GM19372 (cell line): ENCODE measurements at regions not wholly inside any gene's neighbourhood (a gene's known extent, or its start where the extent isn't known, plus 50 kb on each side); places are given as distances from the start of the nearest gene placed in this dataset.

Source experiments
- ATAC-seq: cut with Tn5 transposase; IDR thresholded peaks from one replicate; pipeline ENCODE4 v1.9.1; 2021; ENCODE audit warnings: mild to moderate bottlenecking, low read depth, moderate library complexity; ENCODE audit not compliant: unreplicated experiment

DNA sequence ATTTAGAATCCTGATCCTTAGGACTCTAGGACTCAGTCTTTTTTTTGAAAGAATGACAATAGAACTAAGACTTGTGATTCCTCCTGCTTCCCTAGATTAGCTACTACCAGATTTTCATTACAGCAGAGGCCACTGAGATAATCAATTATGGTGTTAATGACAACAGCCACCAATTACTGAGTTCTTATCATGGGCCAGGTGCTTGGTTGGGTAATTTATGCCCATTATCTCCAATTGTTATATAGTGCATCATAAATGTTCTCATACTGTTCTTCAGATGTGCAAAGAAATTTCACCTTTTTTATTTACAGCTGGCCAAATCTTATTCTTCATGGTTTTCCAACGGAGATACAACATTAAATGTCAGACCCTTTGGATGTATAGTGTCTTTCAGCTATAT lies 162.9 kb upstream of the CMC1 start:
- ATAC-seq, result no peak

DNA sequence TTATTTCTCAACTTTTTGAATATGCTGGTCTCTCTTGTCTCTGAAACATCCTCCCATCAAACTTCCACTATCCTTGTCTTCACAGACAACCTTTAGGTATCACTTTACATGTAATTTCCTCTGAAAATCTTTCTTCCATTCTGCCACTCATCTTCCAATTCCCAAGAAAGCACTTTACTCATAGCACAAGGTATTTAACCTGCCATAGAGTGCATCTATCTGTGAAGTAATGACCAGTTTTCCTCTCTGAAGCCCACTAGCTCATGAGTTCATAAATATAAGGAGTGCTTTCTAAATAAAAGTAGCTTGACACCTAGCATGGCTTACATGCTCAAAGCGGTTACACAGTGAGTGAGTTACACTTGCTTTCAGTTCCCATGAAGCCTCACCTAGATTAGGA lies 160.7 kb upstream of the CMC1 start:
- no peak for ATAC-seq

DNA sequence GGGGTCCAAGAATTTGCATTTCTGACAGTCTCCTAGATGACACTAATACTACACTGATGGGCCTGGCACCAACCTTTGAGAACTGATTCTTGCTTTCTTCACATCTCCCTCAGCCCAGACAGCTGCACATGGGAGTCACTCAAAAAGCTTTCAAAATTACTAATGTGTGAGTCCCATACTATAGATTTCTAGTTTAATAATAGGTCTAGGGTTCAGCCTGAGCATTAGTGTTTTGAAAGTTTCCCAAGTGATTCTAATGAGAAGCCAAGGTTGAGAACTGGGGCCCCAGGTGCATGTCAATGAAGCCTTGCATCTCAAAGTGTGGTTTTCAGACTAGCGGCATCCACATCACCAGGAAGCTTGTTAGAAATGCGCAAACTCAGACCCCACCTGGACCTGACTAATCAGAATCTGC lies 159.9 kb upstream of the CMC1 start:
- ATAC-seq, result no peak

DNA sequence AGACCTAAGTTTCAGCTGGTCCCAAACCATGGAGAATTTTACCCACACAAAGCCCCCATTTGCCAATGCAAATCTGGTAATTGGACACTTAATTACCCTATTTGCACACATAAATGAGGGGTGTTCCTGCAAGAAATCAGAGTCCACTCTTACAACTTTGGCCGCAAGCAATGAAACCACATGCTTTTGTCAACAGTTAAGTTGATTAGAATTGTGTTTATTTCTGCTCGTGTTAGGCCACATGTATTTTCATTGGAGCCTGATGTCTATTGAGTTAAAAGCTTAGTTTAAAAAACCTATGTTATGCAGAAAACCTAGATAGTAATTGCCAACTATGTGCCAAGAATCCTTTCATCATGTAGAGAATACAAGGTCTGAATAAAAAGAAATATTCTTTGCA lies 153.8 kb upstream of the CMC1 start:
- ATAC-seq, result no peak

DNA sequence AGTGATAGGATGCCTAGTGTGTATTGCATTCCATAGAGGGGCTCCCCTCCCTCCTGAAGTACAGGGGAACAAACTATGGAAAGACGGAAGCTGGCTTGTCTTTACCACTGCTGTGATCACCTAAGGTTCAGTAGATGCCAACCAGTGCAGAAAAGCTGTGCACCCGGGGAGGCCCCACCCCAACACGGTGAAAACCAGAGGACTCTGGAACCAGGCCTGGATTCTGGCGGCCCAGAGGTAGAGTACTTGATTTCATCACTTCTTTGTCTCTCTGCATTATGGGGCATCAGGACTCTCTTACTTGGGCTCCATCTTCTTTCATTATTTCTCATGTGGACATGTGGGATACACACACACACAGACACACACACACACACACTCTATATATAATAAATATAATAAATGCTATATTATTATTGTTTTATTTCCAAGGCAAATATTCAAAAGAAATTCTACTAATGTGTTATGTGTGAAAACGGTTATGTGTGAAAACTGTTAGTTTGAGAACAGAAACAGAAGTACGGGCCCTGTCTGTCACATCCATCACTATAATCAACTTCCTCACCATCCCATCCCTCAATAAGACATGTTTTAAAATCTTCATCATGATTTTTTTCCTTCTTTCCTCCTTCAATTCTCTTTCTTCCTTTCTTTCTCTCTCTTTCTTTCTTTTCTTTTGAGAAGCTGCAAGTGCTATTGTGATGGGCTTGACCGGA lies 152.4 kb upstream of the CMC1 start:
- no peak for ATAC-seq

DNA sequence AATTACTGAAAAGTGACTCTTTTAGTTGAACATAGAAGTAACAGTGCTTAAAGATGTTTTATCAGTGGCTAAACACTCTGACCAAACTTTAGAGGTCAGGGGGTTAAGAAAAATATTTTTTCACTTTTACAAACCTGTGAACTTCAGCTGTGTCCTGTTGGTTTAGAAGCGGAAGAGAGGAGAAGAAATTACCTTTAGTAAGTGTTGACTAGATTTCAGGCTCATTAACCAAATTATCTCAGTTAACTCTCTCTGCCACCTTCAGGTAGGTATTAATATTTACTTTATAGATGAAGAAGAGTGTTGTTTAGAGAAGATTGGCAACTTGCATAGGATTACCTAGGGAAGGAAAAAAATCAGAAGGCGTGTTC lies 151.9 kb upstream of the CMC1 start:
- ATAC-seq, result no peak

DNA sequence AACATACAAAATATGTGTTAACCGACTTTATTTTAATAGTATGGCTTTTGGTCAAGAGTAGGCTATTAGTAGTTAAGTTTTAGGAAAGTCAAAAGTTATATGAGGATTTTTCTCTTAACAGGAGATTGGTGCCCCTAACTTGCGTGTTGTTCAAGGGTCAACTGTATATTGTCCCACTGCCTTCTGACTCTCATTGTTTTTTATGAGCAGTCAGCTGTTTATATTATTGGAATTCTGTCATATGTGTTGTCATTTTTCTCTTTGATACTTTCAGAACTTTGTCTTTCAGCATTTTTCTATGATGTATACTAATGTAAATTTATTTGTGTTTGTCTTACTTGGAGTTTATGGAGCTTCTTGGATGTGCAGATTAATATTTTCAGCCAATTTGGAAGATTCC lies 142.1 kb upstream of the CMC1 start:
- ATAC-seq, result no peak

DNA sequence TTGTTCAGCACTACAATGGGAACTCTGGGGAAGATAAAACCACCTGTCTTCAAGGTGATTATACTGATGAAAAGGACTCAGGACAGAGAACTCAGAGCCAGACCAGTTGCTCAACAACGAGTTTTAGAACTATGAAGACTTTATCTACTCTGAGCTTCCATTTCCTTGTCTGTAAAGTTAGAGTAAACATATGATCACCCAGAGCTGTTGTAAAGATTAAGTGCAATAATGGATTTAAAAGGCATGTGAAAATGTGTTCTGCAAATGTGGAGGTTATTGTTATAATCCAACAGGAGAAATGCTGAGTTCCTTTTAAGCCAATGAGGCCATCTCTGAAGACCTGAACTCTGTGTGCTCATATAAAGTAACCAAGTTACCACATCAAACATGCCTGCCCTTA lies 139.7 kb upstream of the CMC1 start:
- no peak for ATAC-seq

DNA sequence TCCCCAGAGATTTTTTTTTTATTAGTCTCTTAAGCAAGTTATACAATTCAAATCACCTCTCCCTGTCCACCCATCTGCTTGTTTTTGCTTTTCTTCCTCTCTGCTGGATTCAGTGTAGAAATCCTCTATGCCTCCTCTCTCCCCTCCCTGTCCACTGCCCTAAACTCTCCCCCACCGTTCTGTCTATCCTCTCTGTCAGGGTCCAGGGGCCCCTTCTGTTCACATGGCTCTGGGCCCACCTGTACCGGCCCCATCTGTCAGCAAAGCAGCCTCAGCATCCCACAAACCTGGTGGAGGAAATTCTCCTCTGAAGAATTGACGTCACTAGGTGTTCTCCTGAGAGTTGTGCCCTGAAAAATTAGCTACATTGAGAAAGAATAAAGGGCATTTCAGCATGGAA lies 137.6 kb upstream of the CMC1 start:
- no peak for ATAC-seq

DNA sequence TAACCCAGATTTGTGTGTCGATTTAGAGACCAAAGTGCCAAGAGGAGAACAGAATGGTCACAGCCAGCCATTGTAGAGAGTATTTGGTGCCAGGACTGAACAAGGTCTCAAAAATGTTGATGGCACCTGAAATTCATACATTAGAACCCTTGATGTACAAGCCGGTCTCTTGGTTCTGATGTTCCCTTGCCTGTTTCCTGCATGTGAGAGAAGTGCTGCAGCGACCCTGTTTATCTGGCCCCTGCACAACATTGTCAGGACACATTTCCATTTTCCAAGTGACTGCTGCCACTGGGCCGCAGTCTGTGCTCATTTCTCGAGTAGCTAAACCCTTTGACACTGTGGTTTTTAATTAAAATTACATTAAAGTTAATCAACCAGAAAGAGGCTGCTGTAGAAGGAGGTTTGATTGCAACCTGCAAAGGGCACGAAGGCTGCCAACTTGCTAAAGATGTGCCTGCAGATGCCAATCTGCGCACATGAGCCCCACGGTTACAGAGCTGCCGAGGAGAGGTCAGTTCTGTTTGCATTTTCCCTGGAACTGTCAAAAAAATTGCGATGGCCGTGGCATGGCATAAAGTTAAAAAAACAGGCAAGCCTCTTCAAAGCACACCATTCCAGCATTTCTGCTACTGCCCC lies 136.4 kb upstream of the CMC1 start:
- no peak for ATAC-seq

DNA sequence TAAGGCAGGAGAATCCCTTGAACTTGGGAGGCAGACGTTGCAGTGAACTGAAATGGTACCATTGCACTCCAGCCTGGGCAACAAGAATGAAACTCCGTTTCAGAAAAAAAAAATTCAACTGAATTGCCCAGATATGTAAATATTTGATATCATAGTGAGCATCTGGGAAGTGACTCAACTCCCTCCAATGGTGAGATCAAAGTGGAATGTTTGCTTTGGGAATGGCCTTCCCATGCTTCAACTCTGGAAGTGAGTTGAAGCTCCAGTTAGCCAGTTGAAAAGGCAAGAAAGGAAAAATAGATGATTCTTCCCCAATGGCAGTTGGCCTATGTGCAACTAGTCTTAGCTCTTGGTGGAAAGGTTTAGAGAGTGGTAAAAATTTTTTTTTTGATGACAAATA lies 131.6 kb upstream of the CMC1 start:
- ATAC-seq, result no peak

DNA sequence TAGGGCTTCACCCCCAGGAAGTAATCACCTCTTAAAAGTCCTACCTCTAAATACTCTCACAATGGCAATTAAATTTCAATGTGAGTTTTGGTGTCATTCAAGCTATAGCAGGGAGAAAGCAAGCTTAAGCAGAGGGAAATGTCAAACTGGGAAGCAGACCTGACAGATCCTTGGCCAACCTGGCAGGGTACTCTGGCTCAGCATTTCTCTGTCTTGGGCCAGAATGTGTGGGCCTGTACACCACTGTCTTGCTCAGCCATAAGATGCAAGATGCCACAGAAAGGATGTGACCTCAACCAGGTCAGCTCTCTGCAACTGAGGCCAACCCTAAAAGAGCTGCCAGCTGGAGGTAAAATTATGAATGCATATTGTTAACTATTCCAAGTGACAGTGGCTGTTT lies 130.6 kb upstream of the CMC1 start:
- no peak for ATAC-seq

DNA sequence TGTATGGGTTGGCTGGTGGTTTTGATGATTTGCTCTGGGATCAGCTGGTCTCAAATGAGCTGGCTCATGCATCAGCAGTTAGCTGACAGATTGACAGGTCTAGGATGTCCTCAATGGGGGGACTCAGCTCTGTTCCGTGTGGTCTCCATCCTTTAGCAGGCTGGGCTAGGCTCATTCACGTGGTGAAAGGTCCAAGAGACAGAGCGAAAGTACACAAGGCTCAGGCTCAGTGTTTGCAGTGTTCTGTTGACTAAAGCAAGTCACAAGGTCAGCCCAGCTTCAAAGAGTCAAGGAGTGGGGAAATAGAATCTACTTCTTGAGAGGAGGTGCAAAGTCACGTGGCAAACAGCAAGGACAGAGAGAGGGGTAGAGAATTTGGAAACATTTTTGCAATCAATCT lies 126.5 kb upstream of the CMC1 start:
- no peak for ATAC-seq

DNA sequence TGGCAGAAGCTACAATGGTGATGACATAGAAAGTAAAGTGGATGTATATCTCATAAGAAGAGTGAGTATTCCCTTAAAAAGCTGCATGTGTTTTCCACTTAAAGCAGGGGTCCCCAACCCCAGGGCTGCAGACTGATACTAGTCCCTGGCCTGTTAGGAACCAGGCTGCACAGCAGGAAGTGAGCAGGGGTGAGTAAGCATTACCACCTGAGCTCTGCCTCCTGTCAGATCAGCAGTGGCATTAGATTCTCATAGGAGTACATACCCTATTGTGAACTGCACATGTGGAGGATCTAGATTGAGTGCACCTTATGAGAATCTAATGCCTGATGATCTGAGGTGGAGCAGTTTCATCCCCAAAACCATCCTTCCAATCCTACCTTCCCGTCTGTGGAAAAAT lies 126.1 kb upstream of the CMC1 start:
- no peak for ATAC-seq

DNA sequence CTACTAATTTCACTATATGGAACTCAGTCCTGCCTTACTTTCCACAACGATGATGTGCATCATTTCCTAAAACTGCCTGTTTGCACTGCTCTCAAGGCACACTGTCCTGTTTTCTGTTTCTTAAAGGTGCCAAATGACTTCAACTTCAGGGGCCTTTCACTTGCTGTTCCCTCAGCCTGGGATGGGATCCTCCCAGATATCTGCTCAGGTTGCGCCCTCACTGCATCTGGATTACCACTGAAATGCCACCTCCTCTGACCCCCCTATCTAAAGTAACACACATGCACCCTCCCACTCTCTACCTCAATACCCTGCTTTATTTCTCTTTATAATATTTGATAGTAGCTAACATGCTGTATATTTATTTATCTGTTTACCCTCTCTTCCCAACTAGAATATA lies 123.8 kb upstream of the CMC1 start:
- no peak for ATAC-seq

DNA sequence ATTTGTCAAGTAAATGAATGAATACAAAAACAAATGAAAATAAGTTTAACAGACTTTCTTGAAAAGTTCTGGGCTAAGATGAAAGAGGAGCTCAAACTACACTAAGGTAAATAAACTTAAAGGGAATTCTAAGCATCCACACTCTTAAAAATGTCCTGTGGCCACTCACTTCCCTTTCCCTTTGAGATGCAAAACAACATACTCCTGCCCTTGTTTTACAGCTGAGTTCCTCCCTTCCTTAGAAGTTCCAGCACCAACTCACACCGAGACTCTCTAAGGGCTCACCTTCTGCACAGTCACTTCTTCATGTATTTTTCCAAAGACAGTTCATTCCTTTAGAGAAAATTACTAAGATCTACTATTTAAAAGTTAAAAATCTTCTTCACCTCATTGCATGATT lies 123.3 kb upstream of the CMC1 start:
- no peak for ATAC-seq

DNA sequence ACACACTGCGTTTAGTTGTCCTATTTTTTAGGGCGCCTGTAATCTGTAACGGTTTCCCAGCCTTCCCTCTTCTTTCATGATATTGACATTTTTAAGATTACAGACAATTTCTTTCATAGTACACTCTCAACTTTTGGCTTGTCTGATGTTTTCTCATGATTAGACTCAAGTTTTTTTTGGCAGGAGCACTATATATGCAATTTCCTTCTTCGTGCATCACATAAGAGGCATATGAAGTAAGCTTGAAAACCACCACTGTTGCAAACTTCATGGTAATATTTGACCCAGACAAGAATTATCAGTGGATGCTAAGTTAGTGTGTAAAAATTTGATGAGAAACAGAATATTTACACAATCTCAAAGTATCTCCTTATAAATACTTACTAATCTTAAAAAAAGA lies 119.2 kb upstream of the CMC1 start:
- no peak for ATAC-seq

DNA sequence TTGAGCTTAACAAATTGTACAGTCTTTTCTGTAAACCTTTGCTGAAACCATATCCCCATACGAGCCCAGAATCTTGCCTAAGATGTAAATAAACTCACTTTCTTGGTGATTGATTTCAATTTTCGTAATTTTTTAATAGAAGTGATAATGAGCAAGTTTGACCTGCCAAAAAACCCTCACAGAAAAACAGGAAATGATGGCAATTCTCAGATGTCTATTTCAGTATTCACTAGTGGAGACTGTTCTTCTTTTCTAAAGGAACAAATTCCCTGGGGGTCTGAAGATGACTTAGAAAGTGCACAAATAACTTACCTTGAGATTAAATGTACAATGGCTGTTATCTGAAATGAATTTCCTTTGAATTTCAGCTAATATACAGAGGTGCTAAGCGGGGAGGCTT lies 116.5 kb upstream of the CMC1 start:
- ATAC-seq, result no peak

DNA sequence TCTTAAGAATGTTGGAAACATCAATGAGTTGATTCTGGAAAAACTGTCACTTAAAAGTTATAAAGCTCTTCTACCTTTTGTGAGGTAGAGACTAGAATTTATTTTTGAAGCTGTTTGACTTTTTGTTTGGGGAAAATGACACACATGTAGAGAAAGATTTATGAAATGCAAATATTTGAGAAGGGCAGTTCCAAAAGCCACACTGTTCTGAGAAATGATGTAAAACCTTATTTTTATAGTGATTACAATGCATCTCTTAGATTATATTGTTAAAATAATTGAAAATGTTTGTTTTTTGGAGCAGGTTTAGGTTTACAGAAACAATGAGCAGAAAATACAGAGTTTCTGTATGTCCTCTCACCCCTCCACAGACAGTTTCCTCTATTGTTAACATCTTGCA lies 116.1 kb upstream of the CMC1 start:
- ATAC-seq, result no peak

DNA sequence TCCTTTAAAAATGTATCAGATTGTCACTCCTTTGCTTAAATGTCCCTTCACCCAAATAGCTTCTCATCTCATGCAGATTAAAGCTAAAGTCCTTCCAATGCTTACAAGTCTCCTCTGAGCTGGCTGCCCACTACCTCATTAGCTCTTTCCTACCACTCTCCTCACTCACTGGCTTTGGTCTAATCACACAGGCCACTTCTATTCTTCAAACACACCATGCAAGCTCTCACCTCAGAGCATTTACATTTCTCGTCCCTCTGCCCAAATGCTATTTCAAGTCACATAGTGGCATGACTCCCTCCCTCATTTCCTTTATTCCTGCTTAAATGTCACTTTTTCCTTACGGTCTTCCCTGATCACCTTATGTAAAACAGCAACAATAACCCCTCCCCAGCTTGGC lies 110.6 kb upstream of the CMC1 start:
- no peak for ATAC-seq

DNA sequence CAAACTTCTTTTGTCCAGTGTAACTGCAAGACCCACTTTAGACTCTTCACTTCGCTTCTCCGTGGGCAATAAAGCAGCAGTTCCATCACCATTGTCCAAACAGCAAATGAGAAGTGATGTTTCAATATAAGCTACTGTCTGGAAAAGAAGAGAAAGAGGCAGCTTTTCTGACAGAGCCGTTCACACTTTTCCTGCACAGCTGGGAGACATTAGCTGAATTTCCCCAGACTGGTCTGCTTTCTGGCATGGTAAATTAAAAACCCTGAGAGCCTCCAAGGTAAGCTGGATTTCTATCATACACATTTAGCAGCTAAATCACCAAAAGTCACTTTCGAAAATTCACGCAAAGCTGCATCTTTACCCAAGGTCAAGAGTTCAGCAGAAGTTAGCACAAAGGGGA lies 108.5 kb upstream of the CMC1 start:
- no peak for ATAC-seq

DNA sequence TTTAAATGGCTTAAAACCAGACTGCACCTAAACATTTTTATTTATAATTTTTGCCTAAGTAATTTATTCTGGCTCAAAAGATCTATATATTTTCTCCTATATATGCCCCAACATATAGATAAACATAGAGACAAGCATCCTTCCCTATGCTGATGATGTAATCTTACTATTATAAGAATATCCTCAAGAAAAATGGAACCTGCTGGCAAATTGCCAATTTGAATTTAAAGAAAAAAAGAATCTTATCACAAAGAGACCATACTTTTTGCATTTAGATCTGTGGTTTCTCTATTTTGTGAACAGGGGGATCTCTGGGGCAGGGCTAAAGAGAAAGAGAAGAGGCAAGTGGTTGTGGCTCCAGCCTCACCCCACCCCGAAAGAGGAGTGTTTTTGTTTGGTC lies 107.2 kb upstream of the CMC1 start:
- no peak for ATAC-seq
